ENCODE measurements at regions not wholly inside any gene's neighbourhood (a gene's known extent, or its start where the extent isn't known, plus 50 kb on each side); places are given as distances from the start of the nearest gene placed in this dataset.
A peak's percentile ranks its signal among the peaks of the same experiment; 100 is the strongest.

- no peak for DNase-seq
Measured at GRCh38 chr12:46914336-46914735, 88.5 kb upstream of the SLC38A4 start.

GRCh38 chr12:46915082-46915481 lies 89.3 kb upstream of the SLC38A4 start:
- no peak for DNase-seq

GRCh38 chr12:46915836-46916235 lies 90.0 kb upstream of the SLC38A4 start:
- DNase-seq, result no peak

- no peak for DNase-seq
Measured at GRCh38 chr12:46916796-46917419, 91.1 kb upstream of the SLC38A4 start.

GRCh38 chr12:46917821-46918220 lies 92.0 kb upstream of the SLC38A4 start:
- no peak for DNase-seq

- no peak for DNase-seq
Measured at GRCh38 chr12:46918631-46919030, 92.8 kb upstream of the SLC38A4 start.

GRCh38 chr12:46919666-46920400 lies 94.0 kb upstream of the SLC38A4 start:
- no peak for DNase-seq

- no peak for DNase-seq
Measured at GRCh38 chr12:46920499-46920898, 94.7 kb upstream of the SLC38A4 start.

GRCh38 chr12:46921048-46921763 lies 95.4 kb upstream of the SLC38A4 start:
- no peak for DNase-seq

GRCh38 chr12:46921764-46922133 lies 96.0 kb upstream of the SLC38A4 start:
- DNase-seq, result no peak

- DNase-seq, result no peak
Measured at GRCh38 chr12:46926526-46926925, 100.7 kb upstream of the SLC38A4 start.

- no peak for DNase-seq
Measured at GRCh38 chr12:46930101-46930500, 104.3 kb upstream of the SLC38A4 start.

GRCh38 chr12:46933947-46934346 lies 108.2 kb upstream of the SLC38A4 start:
- DNase-seq, result peak; percentile 8 to 26

GRCh38 chr12:46934374-46935111 lies 108.7 kb upstream of the SLC38A4 start:
- no peak for DNase-seq

- no peak for DNase-seq
Measured at GRCh38 chr12:46935271-46935847, 109.6 kb upstream of the SLC38A4 start.

GRCh38 chr12:46936042-46936441 lies 110.2 kb upstream of the SLC38A4 start:
- DNase-seq, result no peak

GRCh38 chr12:46938071-46938678 lies 112.4 kb upstream of the SLC38A4 start:
- no peak for DNase-seq

- no peak for DNase-seq
Measured at GRCh38 chr12:46941981-46942380, 116.2 kb upstream of the SLC38A4 start.

GRCh38 chr12:46942579-46942978 lies 116.8 kb upstream of the SLC38A4 start:
- DNase-seq, result no peak

GRCh38 chr12:46944088-46944487 lies 118.3 kb upstream of the SLC38A4 start:
- no peak for DNase-seq

GRCh38 chr12:46944771-46945170 lies 119.0 kb upstream of the SLC38A4 start:
- DNase-seq, result no peak

- DNase-seq, result no peak
Measured at GRCh38 chr12:46945591-46945990, 119.8 kb upstream of the SLC38A4 start.

- DNase-seq, result no peak
Measured at GRCh38 chr12:46946137-46946536, 120.3 kb upstream of the SLC38A4 start.
